DOHH2 (cell line): ENCODE measurements at regions not wholly inside any gene's neighbourhood (a gene's known extent, or its start where the extent isn't known, plus 50 kb on each side); places are given as distances from the start of the nearest gene placed in this dataset.

ENCODE experiments used
- CTCF ChIP-seq: fragments of 200-600 bp; sonication (generic); IDR thresholded peaks from one replicate; pipeline ENCODE4 v1.5.1; 2014; ENCODE audit warnings: antibody characterized with exemption, mild to moderate bottlenecking, low read depth, low read length; ENCODE audit not compliant: poor library complexity, severe bottlenecking
- EZH2phosphoT487 ChIP-seq: fragments of 200-600 bp; sonication (generic); IDR thresholded peaks from 2 replicates; pipeline ENCODE4 v1.6.1; 2017; ENCODE audit warnings: borderline replicate concordance, mild to moderate bottlenecking, antibody characterized with exemption, low read length, moderate library complexity, mixed read lengths

DNA sequence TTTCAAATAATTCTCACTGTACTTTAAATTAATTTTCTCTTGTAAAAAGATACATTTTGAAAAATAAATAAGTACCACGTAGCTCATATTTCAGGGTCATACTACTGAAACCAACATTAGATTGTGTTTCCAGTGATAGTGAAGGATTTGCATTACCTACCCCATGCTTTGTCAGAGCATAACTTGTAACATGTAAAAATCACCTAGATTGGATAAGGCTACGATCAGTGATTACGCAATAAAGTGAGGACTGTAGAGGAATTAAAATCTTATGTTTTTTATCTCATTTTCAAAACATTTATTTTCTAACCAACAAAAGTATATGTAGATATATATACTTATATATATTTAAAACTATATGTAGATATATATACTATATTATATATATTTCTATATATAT lies 89.4 kb upstream of the VRK2 start:
- TF ChIP-seq CTCF (no peak), EZH2phosphoT487 (no peak)
